ENCODE measurements at regions not wholly inside any gene's neighbourhood (a gene's known extent, or its start where the extent isn't known, plus 50 kb on each side); places are given as distances from the start of the nearest gene placed in this dataset.

DNA sequence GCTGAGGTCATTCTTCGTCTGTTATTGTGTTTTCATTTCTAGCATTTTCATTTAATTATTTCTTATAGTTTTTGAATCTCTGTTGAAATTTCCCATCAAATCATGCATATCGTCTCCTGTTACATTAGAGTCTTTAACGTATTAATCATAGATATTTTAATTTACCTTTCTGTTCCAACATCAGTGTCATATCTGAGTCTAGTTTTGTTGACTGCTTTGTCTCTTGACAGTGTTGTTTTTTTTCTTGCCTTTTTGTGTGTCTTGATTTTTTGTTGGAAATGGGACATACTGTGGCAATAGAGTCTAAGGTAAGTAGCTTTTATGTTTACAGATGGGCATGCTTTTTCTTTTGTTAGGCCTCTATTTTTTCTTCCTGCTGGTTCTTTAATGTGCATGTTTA lies 286.8 kb upstream of the THRB start:
- dilution Hi-C loops (cut with MboI; ENCODE audit: extremely low pct_ligation_motif_present, low sequenced_read_pairs): no loop called here
- DNase-seq (ENCODE audit: low read depth, low spot score): no peak
- Histone ChIP-seq H3K79me2 (ENCODE audit: control insufficient read depth, insufficient read depth, low read length) (no peaks in the 10 kb centered on the region), H3K27me3 (ENCODE audit: control insufficient read depth, extremely low read depth, insufficient read depth, low read length) (no peaks in the 10 kb centered on the region), H2AFZ (ENCODE audit: control insufficient read depth, low read length) (no peak overlapping the region), H3K9ac (ENCODE audit: control insufficient read depth, extremely low read depth, insufficient read depth, low read length) (no peak overlapping the region), H4K20me1 (ENCODE audit: control insufficient read depth, extremely low read depth, insufficient read depth, low read length) (no peaks in the 10 kb centered on the region), H3K4me1 (ENCODE audit: control insufficient read depth, extremely low read depth, insufficient read depth, low read length) (no peaks in the 10 kb centered on the region), H3K4me3 (ENCODE audit: control insufficient read depth in 2 of 3, extremely low read depth in 1 of 3, insufficient read depth in 2 of 3, low read depth in 1 of 3, low read length in 3 of 3) (no peak overlapping the region), H3K27ac (ENCODE audit: control insufficient read depth, insufficient read depth, low read length) (no peak overlapping the region), H3K36me3 (ENCODE audit: control insufficient read depth in 2 of 2, extremely low read depth in 1 of 2, insufficient read depth in 2 of 2, low read length in 2 of 2) (no peaks in the 10 kb centered on the region), H3K4me2 (ENCODE audit: control insufficient read depth, extremely low read depth, insufficient read depth, low read depth, low read length) (no peak overlapping the region), H3K9me1 (ENCODE audit: control insufficient read depth, extremely low read depth, insufficient read depth, low read length) (no peaks in the 10 kb centered on the region), H3K9me3 (ENCODE audit: control insufficient read depth, low read depth, low read length) (no peaks in the 10 kb centered on the region)
- no peak for FAIRE-seq
- TF ChIP-seq, protein P1, sequence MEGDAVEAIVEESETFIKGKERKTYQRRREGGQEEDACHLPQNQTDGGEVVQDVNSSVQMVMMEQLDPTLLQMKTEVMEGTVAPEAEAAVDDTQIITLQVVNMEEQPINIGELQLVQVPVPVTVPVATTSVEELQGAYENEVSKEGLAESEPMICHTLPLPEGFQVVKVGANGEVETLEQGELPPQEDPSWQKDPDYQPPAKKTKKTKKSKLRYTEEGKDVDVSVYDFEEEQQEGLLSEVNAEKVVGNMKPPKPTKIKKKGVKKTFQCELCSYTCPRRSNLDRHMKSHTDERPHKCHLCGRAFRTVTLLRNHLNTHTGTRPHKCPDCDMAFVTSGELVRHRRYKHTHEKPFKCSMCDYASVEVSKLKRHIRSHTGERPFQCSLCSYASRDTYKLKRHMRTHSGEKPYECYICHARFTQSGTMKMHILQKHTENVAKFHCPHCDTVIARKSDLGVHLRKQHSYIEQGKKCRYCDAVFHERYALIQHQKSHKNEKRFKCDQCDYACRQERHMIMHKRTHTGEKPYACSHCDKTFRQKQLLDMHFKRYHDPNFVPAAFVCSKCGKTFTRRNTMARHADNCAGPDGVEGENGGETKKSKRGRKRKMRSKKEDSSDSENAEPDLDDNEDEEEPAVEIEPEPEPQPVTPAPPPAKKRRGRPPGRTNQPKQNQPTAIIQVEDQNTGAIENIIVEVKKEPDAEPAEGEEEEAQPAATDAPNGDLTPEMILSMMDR (optimal IDR thresholded peaks at IDR 0.05 in 1 of 3, IDR thresholded peaks at IDR 0.05 in 1 of 3, conservative IDR thresholded peaks at IDR 0.05 in 1 of 3; ENCODE audit: extremely low read depth in 1 of 3, insufficient read depth in 2 of 3, low read length in 3 of 3): no peak
- TF ChIP-seq EZH2 (IDR thresholded peaks at IDR 0.05; ENCODE audit: low read length): no peak

DNA sequence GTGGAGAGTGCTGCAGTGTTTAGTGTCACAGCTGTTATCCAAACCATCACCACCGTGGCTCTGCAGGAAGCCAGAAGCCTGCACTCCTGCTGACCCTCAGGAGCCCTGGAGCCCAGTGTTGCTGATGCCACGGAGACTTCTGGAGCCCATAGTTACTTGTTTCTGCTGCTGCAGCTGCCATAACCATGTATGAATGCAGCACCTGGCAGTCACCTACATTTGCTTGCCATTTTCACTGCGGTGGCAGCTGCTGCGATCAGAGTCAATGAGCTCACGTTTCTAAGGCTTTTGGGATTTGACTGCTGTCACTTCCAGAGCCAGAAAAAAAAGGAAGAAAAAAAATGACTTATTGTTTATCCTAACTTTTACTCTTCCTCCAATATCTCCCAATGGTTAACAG lies 299.2 kb upstream of the THRB start:
- TF ChIP-seq, protein P1 (optimal IDR thresholded peaks at IDR 0.05 in 1 of 3, IDR thresholded peaks at IDR 0.05 in 1 of 3, conservative IDR thresholded peaks at IDR 0.05 in 1 of 3; ENCODE audit: extremely low read depth in 1 of 3, insufficient read depth in 2 of 3, low read length in 3 of 3): no peak
- TF ChIP-seq EZH2 (IDR thresholded peaks at IDR 0.05; ENCODE audit: low read length): no peak
- H3K9me3 ChIP-seq (ENCODE audit: control insufficient read depth, low read depth, low read length): no peaks in the 10 kb centered on the region
- no peaks in the 10 kb centered on the region for H3K27me3 ChIP-seq (ENCODE audit: control insufficient read depth, extremely low read depth, insufficient read depth, low read length)
- H3K9me1 ChIP-seq (ENCODE audit: control insufficient read depth, extremely low read depth, insufficient read depth, low read length): no peaks in the 10 kb centered on the region
- DNase-seq (ENCODE audit: low read depth, low spot score) (no peak), FAIRE-seq (no peak)
- H2AFZ ChIP-seq (ENCODE audit: control insufficient read depth, low read length): no peak overlapping the region
- H3K9ac ChIP-seq (ENCODE audit: control insufficient read depth, extremely low read depth, insufficient read depth, low read length): no peak overlapping the region
- no peak overlapping the region for H3K4me3 ChIP-seq (ENCODE audit: control insufficient read depth in 2 of 3, extremely low read depth in 1 of 3, insufficient read depth in 2 of 3, low read depth in 1 of 3, low read length in 3 of 3)
- H3K36me3 ChIP-seq (ENCODE audit: control insufficient read depth in 2 of 2, extremely low read depth in 1 of 2, insufficient read depth in 2 of 2, low read length in 2 of 2): no peaks in the 10 kb centered on the region
- no peak overlapping the region for H3K4me2 ChIP-seq (ENCODE audit: control insufficient read depth, extremely low read depth, insufficient read depth, low read depth, low read length)
- H3K79me2 ChIP-seq (ENCODE audit: control insufficient read depth, insufficient read depth, low read length): no peaks in the 10 kb centered on the region
- no peaks in the 10 kb centered on the region for H4K20me1 ChIP-seq (ENCODE audit: control insufficient read depth, extremely low read depth, insufficient read depth, low read length)
- H3K27ac ChIP-seq (ENCODE audit: control insufficient read depth, insufficient read depth, low read length): no peak overlapping the region
- dilution Hi-C loops (cut with MboI; ENCODE audit: extremely low pct_ligation_motif_present, low sequenced_read_pairs): no loop called here
- no peaks in the 10 kb centered on the region for H3K4me1 ChIP-seq (ENCODE audit: control insufficient read depth, extremely low read depth, insufficient read depth, low read length)
